A673 (cell line): ENCODE measurements at regions not wholly inside any gene's neighbourhood (a gene's known extent, or its start where the extent isn't known, plus 50 kb on each side); places are given as distances from the start of the nearest gene placed in this dataset.

Source experiments
- CTCF ChIP-seq: fragments of 300-800, 200-600 bp; sonication (generic); conservative IDR thresholded peaks from 2 replicates; pipeline ENCODE4 v1.5.1; 2017; ENCODE audit warnings: low read depth, mild to moderate bottlenecking, antibody characterized with exemption, low read length, moderate library complexity, mixed read lengths
- EZH2 ChIP-seq: fragments of 200-600 bp; sonication (generic); IDR thresholded peaks from 2 replicates; pipeline ENCODE4 v1.6.1; 2017; ENCODE audit warnings: borderline replicate concordance, low read depth, mild to moderate bottlenecking, mixed read lengths, antibody characterized with exemption, low read length; ENCODE audit not compliant: poor library complexity, severe bottlenecking

GRCh38 chr5:147156012-147156411 is 78.8 kb upstream of the STK32A start:
- TF ChIP-seq CTCF (no peak), EZH2 (no peak)
